Heart right ventricle (tissue), 16 donors: ENCODE measurements at regions not wholly inside any gene's neighbourhood (a gene's known extent, or its start where the extent isn't known, plus 50 kb on each side); places are given as distances from the start of the nearest gene placed in this dataset.
A peak's percentile ranks its signal among the peaks of the same experiment; 100 is the strongest.

Experiments used
- ATAC-seq, 8 donors: fragments of 200-7000 bp; cut with Tn5 transposase; one replicate each; pipeline ENCODE4 v1.9.1; 2020; ENCODE audit warnings: mild to moderate bottlenecking in 8 of 8, moderate library complexity in 8 of 8, moderate number of reproducible peaks in 1 of 8
- DNase-seq, 2 donors: peaks; one replicate each; pipeline ENCODE4 v3.0.0-alpha.2; 2020
- H3K27ac ChIP-seq, 10 donors: fragments of 200-600 bp; sonication (generic) in 2 of 10; one replicate each; pipeline versions ENCODE4 v1.5.0 to v1.8.0; 2020 to 2022; ENCODE audit warnings: mild to moderate bottlenecking in 3 of 10
- H3K27me3 ChIP-seq, 7 donors: fragments of 200-600 bp; one replicate each; pipeline ENCODE4 v1.8.0; 2021 to 2022; ENCODE audit warnings: mild to moderate bottlenecking in 2 of 7
- H3K36me3 ChIP-seq, 9 donors: fragments of 200-600 bp; sonication (generic) in 1 of 9; one replicate each; pipeline versions ENCODE4 v1.5.0 to v1.8.0; 2020 to 2022; ENCODE audit warnings: mild to moderate bottlenecking in 2 of 9
- H3K4me1 ChIP-seq, 9 donors: fragments of 200-600 bp; sonication (generic) in 1 of 9; one replicate each; pipeline versions ENCODE4 v1.5.0 to v1.8.0; 2020 to 2022; ENCODE audit warnings: mild to moderate bottlenecking in 4 of 9
- H3K4me3 ChIP-seq, 10 donors: fragments of 200-600 bp; sonication (generic) in 2 of 10; one replicate each; pipeline versions ENCODE4 v1.5.0 to v1.8.0; 2020 to 2022; ENCODE audit warnings: mild to moderate bottlenecking in 7 of 10, moderate library complexity in 2 of 10
- H3K9me3 ChIP-seq, 11 donors: fragments of 200-600 bp in 10 of 11; sonication (generic) in 2 of 11; one replicate each; pipeline versions ENCODE4 v1.5.0 to v1.8.0; 2013 to 2022; ENCODE audit warnings: mild to moderate bottlenecking in 2 of 11, control low read depth in 1 of 11, moderate library complexity in 1 of 11
- CTCF ChIP-seq, 9 donors: fragments of 200-600 bp; sonication (generic) in 2 of 9; IDR thresholded peaks; one replicate each; pipeline versions ENCODE4 v1.5.0 to v1.8.0; 2021 to 2022; ENCODE audit warnings: antibody characterized with exemption in 9 of 9, mild to moderate bottlenecking in 5 of 9, moderate library complexity in 1 of 9
- WGBS, 2 donors: extraction: QIAGEN DNeasy Blood & Tissue Kit; methylation state at CpG; one replicate each; pipeline ENCODE4 v1.1.7; 2013; ENCODE audit warnings: inconsistent platforms in 1 of 2; 5-methylcytosine and 5-hydroxymethylcytosine counted together
- intact Hi-C, 10 donors: fragments of 100-400 bp; cut with DNase I; formaldehyde crosslinking; loops; one replicate each; pipeline versions ENCODE4 v1.11.1 to v1.14.2; 2022
- donor health status: Arrhythmogenic right ventricular cardiomyopathy.
- donor health status: ischemic (EF 13 %, LVEDD 7.1; RV severe dilation, severe dysfunction).
- donor health status: healthy with polysubstance abuse.
- donor health status: DM: no; HTN: yes; CAD: no.
- donor health status: DM: no; HTN: no; CAD: no.
- donor health status: ischemic (EF 25% LVEDD 6.9; RV normal size, moderate dysfunction).
- donor health status: ischemic (EF 25% LVEDD 5.7; RV mildly dilated, moderate dysfunction).
- donor health status: healthy.
- donor health status: DM: yes; HTN: yes; CAD: no.
- donor health status: Ischemic cardiomyopathy.
- donor health status: ischemic (EF 35%, LVEDD 5.7; RV mildly dilated, moderate dysfunction).
- donor health status: nonischemic (EF 11% LVEDD 7.7; RV severe dilation, severe dysfunction).
- donor health status: DM: yes; HTN: yes; CAD: no.
- donor health status: PGD.
- donor health status: ischemic (EF 29% LVEDD 5.4; RV normal size, mild dysfunction).
- donor health status: nonischemic (EF 23%, LVEDD 6.1; RV moderate dilation, normal function).

GRCh38 chrX:22652596-22652995, 347.2 kb upstream of the DDX53 start:
- peaks cover 0 to 6% (median 0%) of the 10 kb centered on the region in 7 donors for H3K27me3 ChIP-seq
- H3K27ac ChIP-seq = no peak overlapping the region
- intact Hi-C loops = no loop called here
- H3K4me1 ChIP-seq = no peaks in the 10 kb centered on the region
- no peak overlapping the region for H3K4me3 ChIP-seq
- H3K36me3 ChIP-seq = no peaks in the 10 kb centered on the region
- WGBS, 2 donors = 33 to 39% methylated on average over 6 of the region's 6 CpGs
- TF ChIP-seq CTCF (IDR thresholded peaks at IDR 0.05) = no peak
- ATAC-seq (peak in 1 of 8 donors; percentile 59), DNase-seq (peak in 1 of 2 donors; percentile 4)
- peaks cover 0 to 7% (median 0%) of the 10 kb centered on the region in 11 donors for H3K9me3 ChIP-seq

- H3K4me3 ChIP-seq = no peak overlapping the region
- no peaks in the 10 kb centered on the region for H3K27me3 ChIP-seq
- TF ChIP-seq CTCF (IDR thresholded peaks at IDR 0.05) = no peak
- H3K9me3 ChIP-seq = peaks cover 0 to 7% (median 0%) of the 10 kb centered on the region in 11 donors
- DNase-seq (no peak), ATAC-seq (no peak)
- H3K4me1 ChIP-seq = no peaks in the 10 kb centered on the region
- WGBS, 2 donors = 58 to 63% methylated on average over 2 of the region's 2 CpGs
- H3K36me3 ChIP-seq = no peaks in the 10 kb centered on the region
- H3K27ac ChIP-seq = no peak overlapping the region
- intact Hi-C loops = no loop called here
Measured at GRCh38 chrX:22660756-22661155, 339.0 kb upstream of the DDX53 start.

- H3K36me3 ChIP-seq = no peaks in the 10 kb centered on the region
- H3K9me3 ChIP-seq = no peaks in the 10 kb centered on the region
- H3K27me3 ChIP-seq = no peaks in the 10 kb centered on the region
- H3K27ac ChIP-seq = no peak overlapping the region
- TF ChIP-seq CTCF (IDR thresholded peaks at IDR 0.05) = no peak
- WGBS, 2 donors = 100% methylated on average over 1 of the region's 1 CpG
- H3K4me3 ChIP-seq = no peak overlapping the region
- ATAC-seq (no peak), DNase-seq (no peak)
- intact Hi-C loops = no loop called here
- no peaks in the 10 kb centered on the region for H3K4me1 ChIP-seq
Measured at GRCh38 chrX:22662776-22663175, 337.0 kb upstream of the DDX53 start.

- ATAC-seq = no peak
- DNase-seq = no peak
- 83 to 85% methylated on average over 3 of the region's 3 CpGs for WGBS, 2 donors
- Histone ChIP-seq H3K36me3 (no peaks in the 10 kb centered on the region), H3K27me3 (no peaks in the 10 kb centered on the region), H3K27ac (no peak overlapping the region), H3K4me1 (no peaks in the 10 kb centered on the region), H3K9me3 (no peaks in the 10 kb centered on the region), H3K4me3 (no peak overlapping the region)
- TF ChIP-seq CTCF (IDR thresholded peaks at IDR 0.05) = no peak
- intact Hi-C loops = no loop called here
Measured at GRCh38 chrX:22664826-22665225, 334.9 kb upstream of the DDX53 start.

GRCh38 chrX:22665818-22666217, 333.9 kb upstream of the DDX53 start:
- TF ChIP-seq CTCF (IDR thresholded peaks at IDR 0.05) = no peak
- Histone ChIP-seq H3K27ac (no peak overlapping the region), H3K4me1 (no peaks in the 10 kb centered on the region), H3K9me3 (no peaks in the 10 kb centered on the region), H3K4me3 (no peak overlapping the region), H3K36me3 (no peaks in the 10 kb centered on the region), H3K27me3 (no peaks in the 10 kb centered on the region)
- WGBS, 2 donors = 55 to 99% methylated on average over 2 of the region's 2 CpGs
- ATAC-seq (no peak), DNase-seq (no peak)
- intact Hi-C loops = no loop called here
